GM23248 (cell line): ENCODE measurements at regions not wholly inside any gene's neighbourhood (a gene's known extent, or its start where the extent isn't known, plus 50 kb on each side); places are given as distances from the start of the nearest gene placed in this dataset.

Source experiments
- DNase-seq: peaks from one replicate; pipeline ENCODE4 v3.0.0-alpha.2; 2015
- H2AFZ ChIP-seq: fragments of 200-600 bp; sonication (generic); 2 replicates; pipeline ENCODE4 v1.6.1; 2016; ENCODE audit warnings: antibody characterized with exemption
- H3F3A ChIP-seq: fragments of 200-600 bp; sonication (generic); 2 replicates; pipeline ENCODE4 v1.6.1; 2016; ENCODE audit warnings: mild to moderate bottlenecking, antibody characterized with exemption, mixed run types; ENCODE audit not compliant: insufficient read depth
- H3K27ac ChIP-seq: fragments of 200-600 bp; sonication (generic); 2 replicates; pipeline ENCODE4 v1.5.1; 2016; ENCODE audit warnings: mild to moderate bottlenecking
- H3K27me3 ChIP-seq: fragments of 200-600 bp; sonication (generic); replicated peaks from 2 replicates; pipeline ENCODE4 v1.6.1; 2016; ENCODE audit warnings: mild to moderate bottlenecking; ENCODE audit not compliant: insufficient read depth
- H3K36me3 ChIP-seq: fragments of 200-600 bp; sonication (generic); 2 replicates; pipeline ENCODE4 v1.6.1; 2016; ENCODE audit warnings: low read depth, mild to moderate bottlenecking
- H3K4me1 ChIP-seq: fragments of 200-600 bp; sonication (generic); 2 replicates; pipeline ENCODE4 v1.6.1; 2016; ENCODE audit warnings: mild to moderate bottlenecking; ENCODE audit not compliant: insufficient read depth
- H3K4me2 ChIP-seq: fragments of 200-600 bp; sonication (generic); one replicate; pipeline ENCODE4 v1.6.1; 2016; ENCODE audit warnings: mild to moderate bottlenecking; ENCODE audit not compliant: unreplicated experiment
- H3K4me3 ChIP-seq: fragments of 200-600 bp; sonication (generic); 2 replicates; pipeline ENCODE4 v1.5.1; 2016; ENCODE audit warnings: mild to moderate bottlenecking
- H3K79me2 ChIP-seq: fragments of 200-600 bp; sonication (generic); 2 replicates; pipeline ENCODE4 v1.6.1; 2016; ENCODE audit warnings: mild to moderate bottlenecking; ENCODE audit not compliant: insufficient read depth
- H3K9ac ChIP-seq: fragments of 200-600 bp; sonication (generic); 2 replicates; pipeline ENCODE4 v1.6.1; 2016; ENCODE audit warnings: mild to moderate bottlenecking
- H3K9me2 ChIP-seq: fragments of 200-600 bp; sonication (generic); 2 replicates; pipeline ENCODE4 v1.6.1; 2016; ENCODE audit warnings: mixed run types, mild to moderate bottlenecking, moderate library complexity; ENCODE audit not compliant: insufficient read depth
- H3K9me3 ChIP-seq: fragments of 200-600 bp; sonication (generic); one replicate; pipeline ENCODE4 v1.6.1; 2017; ENCODE audit warnings: low read depth
- H4K20me1 ChIP-seq: fragments of 200-600 bp; sonication (generic); 2 replicates; pipeline ENCODE4 v1.6.0; 2016; ENCODE audit not compliant: insufficient read depth
- EZH2 ChIP-seq: fragments of 200-600 bp; sonication (generic); IDR thresholded peaks from 2 replicates; pipeline ENCODE4 v1.6.1; 2018; ENCODE audit warnings: antibody characterized with exemption, mild to moderate bottlenecking; ENCODE audit not compliant: insufficient read depth, poor library complexity, severe bottlenecking
- EZH2phosphoT487 ChIP-seq: fragments of 200-600 bp; sonication (generic); IDR thresholded peaks from 2 replicates; pipeline ENCODE4 v1.6.1; 2018; ENCODE audit warnings: antibody characterized with exemption, moderate library complexity, mild to moderate bottlenecking, low read depth; ENCODE audit not compliant: insufficient read depth
- WGBS, 2 experiments: methylation state at CpG; one replicate each; pipeline ENCODE4 v1.1.6; 2015 to 2017; ENCODE audit warnings: low lambda C conversion rate in 2 of 2, low coverage in 1 of 2; ENCODE audit errors: missing lambda C conversion rate in 2 of 2; 5-methylcytosine and 5-hydroxymethylcytosine counted together
- in situ Hi-C: fragments of 300-500 bp; cut with MboI; formaldehyde crosslinking; loops from 2 replicates; pipeline ENCODE4 v1.15.0; 2020

- Histone ChIP-seq H3K36me3 (no peaks in the 10 kb centered on the region), H3K4me2 (peak overlapping the region; percentile 33), H3K9ac (no peak overlapping the region), H3K27ac (peak overlapping the region; percentile 13; the same call in 1 of the 2 replicates), H3K9me2 (no peaks in the 10 kb centered on the region), H3K4me3 (no peak overlapping the region), H3F3A (peaks cover 22% of the 10 kb centered on the region), H3K4me1 (peaks cover 25% of the 10 kb centered on the region), H3K27me3 (peaks cover 20% of the 10 kb centered on the region), H3K9me3 (no peaks in the 10 kb centered on the region), H4K20me1 (no peaks in the 10 kb centered on the region), H2AFZ (no peak overlapping the region), H3K79me2 (no peaks in the 10 kb centered on the region)
- no peak for TF ChIP-seq EZH2
- no peak for TF ChIP-seq EZH2phosphoT487
- in situ Hi-C loops: no loop called here
- no peak for DNase-seq
- 36 to 37% methylated on average over 4 of the region's 4 CpGs for WGBS, 2 experiments
Measured at GRCh38 chr17:73797594-73798110, 153.4 kb upstream of the SDK2 start.

DNA sequence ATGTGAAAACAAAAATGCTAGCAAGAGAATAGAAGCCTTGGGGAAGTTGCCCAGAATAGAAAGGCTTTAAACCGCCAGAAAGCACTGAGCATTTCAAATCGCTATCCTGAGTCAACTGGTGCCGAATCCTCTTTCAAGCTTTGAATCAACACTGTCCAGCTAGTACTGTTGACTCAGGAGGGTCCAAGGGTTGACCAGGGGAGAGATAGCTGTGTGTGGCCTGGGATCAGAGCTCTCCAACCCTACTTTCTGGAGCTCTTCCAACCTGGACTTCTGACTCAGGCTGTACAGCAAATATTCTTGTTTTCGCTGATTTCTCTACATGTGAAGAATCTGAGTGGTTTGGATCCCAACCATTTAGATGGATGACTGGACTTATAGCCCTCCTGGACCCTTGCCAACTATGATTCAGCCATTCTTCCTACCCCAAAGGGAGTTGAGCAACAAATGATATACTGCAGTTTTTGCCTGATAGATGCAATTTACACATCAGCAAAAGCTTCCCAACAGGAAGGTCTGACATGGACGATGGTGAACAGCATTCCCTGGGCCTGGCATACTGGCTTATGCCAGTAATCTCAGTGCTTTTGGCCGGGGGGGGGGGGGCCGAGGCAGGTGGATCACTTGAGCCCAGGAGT, 154.0 kb upstream of the SDK2 start:
- H4K20me1 ChIP-seq: no peaks in the 10 kb centered on the region
- H3K27ac ChIP-seq: peak overlapping the region; percentile 13; the same call in 1 of the 2 replicates
- no peaks in the 10 kb centered on the region for H3K36me3 ChIP-seq
- in situ Hi-C loops: no loop called here
- TF ChIP-seq EZH2phosphoT487 (no peak), EZH2 (no peak)
- peaks cover 22% of the 10 kb centered on the region for H3F3A ChIP-seq
- no peak overlapping the region for H3K4me3 ChIP-seq
- no peaks in the 10 kb centered on the region for H3K79me2 ChIP-seq
- H3K4me2 ChIP-seq: peak overlapping the region; percentile 33
- H3K9ac ChIP-seq: no peak overlapping the region
- no peaks in the 10 kb centered on the region for H3K9me2 ChIP-seq
- H3K4me1 ChIP-seq: peaks cover 25% of the 10 kb centered on the region
- peak; percentile 96 for DNase-seq
- no peaks in the 10 kb centered on the region for H3K9me3 ChIP-seq
- 3% methylated on average over 7 of the region's 7 CpGs for WGBS, 2 experiments
- no peak overlapping the region for H2AFZ ChIP-seq
- peaks cover 15% of the 10 kb centered on the region for H3K27me3 ChIP-seq

GRCh38 chr17:73799096-73799495, 154.9 kb upstream of the SDK2 start:
- no peak overlapping the region for H3K27ac ChIP-seq
- in situ Hi-C loops: no loop called here
- H3K9me2 ChIP-seq: no peaks in the 10 kb centered on the region
- H3K4me1 ChIP-seq: peaks cover 25% of the 10 kb centered on the region
- DNase-seq: no peak
- H3K9me3 ChIP-seq: no peaks in the 10 kb centered on the region
- peaks cover 22% of the 10 kb centered on the region for H3F3A ChIP-seq
- no peaks in the 10 kb centered on the region for H3K36me3 ChIP-seq
- TF ChIP-seq EZH2phosphoT487 (no peak), EZH2 (no peak)
- no peak overlapping the region for H3K4me2 ChIP-seq
- H3K4me3 ChIP-seq: no peak overlapping the region
- no peaks in the 10 kb centered on the region for H4K20me1 ChIP-seq
- no peaks in the 10 kb centered on the region for H3K79me2 ChIP-seq
- no peak overlapping the region for H3K9ac ChIP-seq
- peaks cover 13% of the 10 kb centered on the region for H3K27me3 ChIP-seq
- H2AFZ ChIP-seq: no peak overlapping the region

DNA sequence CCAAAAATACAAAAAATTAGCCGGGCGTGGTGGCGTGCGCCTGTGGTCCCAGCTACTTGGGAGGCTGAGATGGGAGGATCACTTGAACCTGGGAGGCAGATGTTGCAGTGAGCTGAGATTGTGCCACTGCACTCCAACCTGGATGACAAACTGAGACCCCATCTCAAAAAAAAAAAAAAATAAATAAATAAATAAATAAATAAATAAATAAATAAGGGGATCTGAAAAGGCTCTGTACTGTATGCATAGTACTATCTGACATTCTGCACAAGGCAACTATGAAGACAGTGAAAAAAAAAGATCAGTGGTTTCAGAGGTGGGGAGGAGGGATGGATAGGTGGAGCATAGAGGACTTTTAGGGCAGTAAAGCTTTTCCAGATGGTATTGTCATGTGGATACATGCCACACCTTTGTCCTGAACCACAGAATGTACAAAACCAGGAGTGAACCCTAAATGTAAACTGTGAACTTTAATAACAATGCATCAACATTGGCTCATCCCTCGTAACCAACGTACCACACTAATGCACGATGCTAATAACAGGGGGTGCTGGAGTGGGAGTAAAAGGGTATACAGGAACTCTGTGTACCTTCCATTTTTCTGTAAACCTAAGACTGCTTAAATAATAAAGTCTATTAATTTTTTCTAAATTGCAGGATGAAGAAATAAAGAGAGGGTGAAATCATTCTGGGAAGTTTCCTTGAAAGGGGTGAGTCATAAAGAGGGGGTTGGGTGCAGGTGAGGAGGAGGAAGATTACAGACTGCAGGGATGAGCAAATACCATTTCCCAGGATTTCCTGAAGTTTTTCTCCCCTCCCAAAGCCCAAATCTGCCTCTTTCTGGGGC, 155.8 kb upstream of the SDK2 start:
- Histone ChIP-seq H4K20me1 (no peaks in the 10 kb centered on the region), H3K4me1 (peaks cover 25% of the 10 kb centered on the region), H3K27me3 (peaks cover 9% of the 10 kb centered on the region), H3K4me3 (no peak overlapping the region), H3F3A (peaks cover 22% of the 10 kb centered on the region), H2AFZ (no peak overlapping the region), H3K9ac (no peak overlapping the region), H3K36me3 (no peaks in the 10 kb centered on the region), H3K9me2 (no peaks in the 10 kb centered on the region), H3K9me3 (no peaks in the 10 kb centered on the region), H3K4me2 (no peak overlapping the region), H3K27ac (no peak overlapping the region), H3K79me2 (no peaks in the 10 kb centered on the region)
- in situ Hi-C loops: no loop called here
- DNase-seq: no peak
- TF ChIP-seq EZH2phosphoT487 (no peak), EZH2 (no peak)
- WGBS, 2 experiments: 74 to 77% methylated on average over 7 of the region's 7 CpGs
